GM19395 (cell line): ENCODE measurements at regions not wholly inside any gene's neighbourhood (a gene's known extent, or its start where the extent isn't known, plus 50 kb on each side); places are given as distances from the start of the nearest gene placed in this dataset.

Experiments
- ATAC-seq: cut with Tn5 transposase; IDR thresholded peaks from one replicate; pipeline ENCODE4 v1.9.1; 2021; ENCODE audit warnings: mild to moderate bottlenecking, moderate library complexity; ENCODE audit not compliant: unreplicated experiment

DNA sequence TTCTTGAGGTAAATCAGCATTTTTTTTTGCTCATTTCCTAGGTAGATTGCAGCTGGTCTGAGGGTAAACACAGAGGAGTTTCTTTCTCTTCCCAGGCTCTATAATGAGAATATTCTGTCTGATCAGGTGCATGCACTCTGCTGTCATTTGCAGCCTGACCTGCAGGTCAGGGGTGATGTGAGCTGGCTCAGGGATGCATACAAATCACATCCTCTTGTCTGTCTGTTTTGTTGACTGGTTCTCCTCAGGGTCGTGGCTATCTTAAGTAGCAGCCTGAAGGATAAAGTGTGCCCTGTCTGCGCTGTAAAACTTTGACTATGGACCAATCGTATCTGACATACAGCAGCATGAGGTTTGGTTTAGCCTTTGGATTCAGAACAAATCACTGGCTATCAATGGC lies 183.4 kb upstream of the POU3F2 start:
- ATAC-seq, result no peak

GRCh38 chr6:98653179-98653578 lies 181.2 kb upstream of the POU3F2 start:
- ATAC-seq, result no peak

DNA sequence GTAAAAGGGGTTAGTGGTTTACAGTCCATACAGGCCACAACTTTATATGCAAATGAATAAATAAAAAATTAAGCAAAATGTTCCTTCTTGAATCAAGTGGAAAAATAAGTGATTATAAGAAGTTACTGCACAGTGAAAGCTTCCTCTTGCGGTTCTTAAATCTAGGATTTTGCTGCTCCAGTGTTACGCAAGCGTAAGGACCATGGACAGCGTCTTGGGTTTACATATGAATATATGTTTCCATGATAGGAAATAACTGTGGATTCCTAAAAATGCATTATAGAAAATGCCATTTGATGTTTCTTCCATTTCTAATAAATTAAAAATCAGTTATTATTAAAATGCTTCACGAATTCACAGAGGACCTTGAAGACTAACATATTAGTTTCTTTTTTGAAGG lies 176.6 kb upstream of the POU3F2 start:
- no peak for ATAC-seq

GRCh38 chr6:98669371-98669770 lies 165.0 kb upstream of the POU3F2 start:
- ATAC-seq, result no peak

- ATAC-seq, result no peak
Observed at GRCh38 chr6:98670045-98670746, 164.2 kb upstream of the POU3F2 start.

DNA sequence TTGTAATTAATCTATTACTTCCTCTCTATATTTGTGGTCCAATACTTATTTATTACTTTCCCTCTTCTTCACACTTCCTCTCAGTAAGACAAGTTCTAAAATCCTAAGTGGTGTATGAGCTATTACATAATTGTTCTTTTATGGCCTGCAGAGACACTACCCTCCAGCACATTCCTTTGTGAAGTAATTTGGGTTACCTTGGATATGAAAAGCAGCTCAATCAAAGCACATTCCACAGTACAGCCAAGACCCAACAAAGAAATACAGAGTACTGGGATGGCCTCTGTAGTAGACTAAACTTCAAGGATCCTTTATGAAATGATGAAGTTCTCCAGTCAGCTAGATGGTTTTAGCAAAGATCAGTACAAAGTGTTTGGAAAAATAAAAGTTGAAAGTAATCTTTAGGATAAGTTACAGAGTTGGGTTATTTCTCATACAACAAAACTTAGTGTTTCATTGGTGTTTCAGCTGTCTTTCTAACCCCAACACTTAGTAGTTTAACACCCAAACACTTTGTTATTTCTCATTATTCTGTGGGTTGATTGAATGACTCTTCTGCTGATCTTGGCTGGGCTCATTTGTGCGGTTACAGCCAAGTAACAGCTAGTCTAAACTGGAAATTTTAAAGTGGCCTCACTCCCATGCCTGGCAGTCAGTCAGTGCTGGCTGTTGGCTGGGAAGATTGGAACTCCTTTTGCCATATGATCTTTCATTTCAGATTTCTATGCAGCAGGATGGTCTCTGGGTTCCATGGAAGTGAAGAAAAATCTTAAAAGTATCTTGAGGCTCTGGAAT lies 161.5 kb upstream of the POU3F2 start:
- no peak for ATAC-seq

DNA sequence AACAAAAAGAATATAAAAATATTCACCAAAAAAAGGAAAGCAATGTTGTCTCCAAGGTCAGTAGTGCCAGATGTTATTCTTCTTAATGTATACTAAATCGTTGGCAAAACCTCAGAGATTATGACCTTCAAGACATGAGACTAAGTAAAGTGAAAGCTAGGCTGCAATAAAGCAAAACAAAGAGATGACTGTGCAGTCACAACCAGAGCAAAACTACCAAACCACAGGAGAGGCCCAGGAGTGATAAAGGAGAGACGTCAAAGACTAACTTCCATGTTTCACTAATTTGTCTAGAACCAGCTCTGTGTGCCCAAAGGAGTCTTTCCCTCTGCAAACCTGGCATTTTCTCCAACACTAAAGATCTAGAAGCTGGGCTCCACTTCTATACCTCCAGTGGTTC lies 155.9 kb upstream of the POU3F2 start:
- ATAC-seq, result peak; percentile 58

GRCh38 chr6:98686008-98686601 lies 148.3 kb upstream of the POU3F2 start:
- no peak for ATAC-seq

- ATAC-seq, result no peak
Observed at GRCh38 chr6:98687752-98688151, 146.6 kb upstream of the POU3F2 start.

DNA sequence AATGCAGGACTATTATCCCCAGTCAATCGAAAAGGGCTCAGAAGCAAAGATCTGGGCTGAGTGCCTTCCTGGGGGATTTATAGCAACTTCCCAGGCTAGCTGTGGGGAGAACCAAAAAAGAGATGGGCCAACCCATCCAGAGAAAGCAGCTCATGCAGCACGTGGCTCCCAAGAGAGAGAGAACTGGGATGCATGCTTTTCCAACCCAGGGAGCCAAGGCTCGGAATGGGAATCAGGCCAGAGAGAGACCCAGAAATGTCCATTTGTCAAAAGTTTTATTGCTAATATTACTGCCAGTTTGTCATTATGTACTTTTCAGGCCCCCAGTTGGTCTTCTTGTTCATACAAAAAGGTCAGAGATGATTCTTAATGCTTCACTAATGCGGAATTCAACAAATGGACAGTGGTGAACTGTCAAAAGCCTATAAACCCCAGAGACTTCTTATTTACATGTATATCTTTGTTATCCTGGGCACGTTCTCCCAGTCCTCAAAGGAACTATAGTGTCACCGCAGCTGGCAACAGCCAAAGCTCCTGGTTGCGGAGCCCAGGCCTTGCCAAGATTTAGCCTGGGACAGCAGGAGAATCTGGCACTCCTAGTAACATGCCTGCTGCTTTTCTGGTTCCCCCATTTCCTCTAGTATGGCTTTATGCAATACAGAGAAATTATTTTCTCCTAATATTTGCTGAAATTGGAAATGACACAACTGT lies 139.1 kb upstream of the POU3F2 start:
- no peak for ATAC-seq

DNA sequence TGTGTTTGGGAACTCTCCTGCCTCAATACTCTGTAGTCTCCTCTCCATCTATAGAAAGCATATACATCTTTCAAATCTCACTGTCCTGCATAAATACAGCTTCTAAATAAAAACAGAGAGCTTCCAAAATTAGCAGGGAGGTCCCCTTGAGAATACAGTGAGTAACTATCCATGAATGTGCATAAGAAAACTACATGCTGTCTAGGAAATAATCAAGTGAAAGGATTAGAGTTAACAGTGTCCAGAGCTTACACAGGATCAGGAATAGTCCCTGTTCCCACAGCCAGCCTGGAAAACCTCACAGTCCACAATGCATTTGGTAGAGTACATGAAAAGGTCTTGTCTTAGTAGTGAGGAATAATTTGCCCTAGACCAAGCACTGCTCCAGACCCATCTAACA lies 123.0 kb upstream of the POU3F2 start:
- no peak for ATAC-seq

DNA sequence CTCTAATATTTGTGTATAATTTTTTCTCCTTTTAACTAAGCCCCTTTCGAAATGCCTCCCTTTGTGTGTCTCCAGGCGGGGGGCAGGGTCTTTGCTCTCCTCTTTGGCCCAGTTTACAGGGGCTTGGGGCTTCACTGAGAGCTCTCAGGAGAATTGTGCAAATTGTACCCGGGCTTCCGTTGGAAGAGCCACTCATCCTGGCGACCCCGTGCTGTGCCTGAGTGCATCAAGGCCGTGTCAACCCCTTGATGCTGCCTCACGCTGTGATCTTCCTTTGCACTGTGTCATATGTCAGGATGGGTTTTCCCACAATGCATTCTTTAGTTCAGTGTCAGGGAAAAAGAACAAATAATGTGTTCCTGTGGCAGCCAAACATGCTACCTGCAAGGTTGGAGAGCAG lies 118.0 kb upstream of the POU3F2 start:
- ATAC-seq, result no peak

DNA sequence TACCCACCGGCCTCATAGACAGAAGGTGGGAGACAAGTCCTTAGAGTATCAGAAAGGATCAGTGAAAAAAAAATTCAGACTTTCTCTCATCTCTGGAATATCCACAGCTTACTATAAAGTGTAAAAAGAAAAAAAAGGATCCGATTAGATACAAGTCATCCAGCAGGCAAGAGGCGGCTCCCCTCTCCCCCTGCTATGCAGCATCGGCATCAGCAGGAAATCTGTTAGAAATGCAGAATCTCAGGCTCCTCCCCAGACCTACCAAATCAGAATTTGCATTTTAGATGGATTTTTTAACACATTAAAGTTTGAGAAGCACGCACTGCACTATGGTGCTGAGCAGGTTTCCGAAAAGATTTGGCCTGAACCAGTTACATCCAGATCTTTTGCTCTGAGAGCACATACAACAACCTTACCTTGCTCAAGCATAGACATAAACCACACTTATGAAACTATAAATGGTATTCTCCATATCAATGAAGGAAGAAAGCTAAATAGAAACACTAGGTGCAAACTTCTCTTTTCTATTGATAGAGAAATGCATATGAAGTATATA lies 117.0 kb upstream of the POU3F2 start:
- no peak for ATAC-seq

DNA sequence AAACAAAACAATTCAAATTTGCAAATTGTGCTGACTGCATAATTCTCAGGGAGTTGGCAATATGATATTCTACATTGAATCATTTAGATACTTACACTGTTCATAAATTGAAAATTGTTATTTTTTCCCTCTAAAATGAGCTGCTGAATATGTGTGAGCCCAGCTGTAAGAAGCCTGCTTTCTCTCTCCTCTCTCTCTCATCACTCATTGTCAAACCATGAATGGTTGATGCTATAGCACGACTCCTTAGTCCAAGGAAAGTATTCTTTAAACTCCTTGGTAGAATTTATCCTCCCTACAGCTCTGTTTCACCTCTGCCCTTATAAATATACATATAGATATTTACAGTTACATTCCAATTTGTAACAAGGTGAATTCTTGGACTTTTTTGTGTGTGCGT lies 116.4 kb upstream of the POU3F2 start:
- no peak for ATAC-seq

- ATAC-seq, result no peak
Observed at GRCh38 chr6:98724537-98724936, 109.8 kb upstream of the POU3F2 start.

DNA sequence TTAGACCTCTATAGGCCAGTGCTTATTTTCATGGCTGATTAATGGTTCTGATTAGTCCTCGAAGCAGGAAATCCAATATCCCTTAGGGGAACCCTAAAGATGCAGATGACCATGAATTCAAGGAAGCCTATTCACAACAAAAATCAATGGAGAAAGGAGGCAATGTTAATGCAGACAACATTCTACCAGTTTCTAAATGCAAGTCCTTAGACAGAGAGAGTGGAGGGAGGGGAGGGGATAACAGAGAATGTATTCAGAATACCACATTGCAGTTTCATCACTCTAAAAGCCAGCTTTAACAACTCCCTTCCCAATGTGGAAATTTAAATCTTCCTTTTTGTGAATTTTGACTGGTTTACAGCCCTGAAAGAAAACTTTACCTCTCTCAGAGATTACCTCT lies 87.1 kb upstream of the POU3F2 start:
- no peak for ATAC-seq

- no peak for ATAC-seq
Observed at GRCh38 chr6:98747960-98748359, 86.4 kb upstream of the POU3F2 start.

DNA sequence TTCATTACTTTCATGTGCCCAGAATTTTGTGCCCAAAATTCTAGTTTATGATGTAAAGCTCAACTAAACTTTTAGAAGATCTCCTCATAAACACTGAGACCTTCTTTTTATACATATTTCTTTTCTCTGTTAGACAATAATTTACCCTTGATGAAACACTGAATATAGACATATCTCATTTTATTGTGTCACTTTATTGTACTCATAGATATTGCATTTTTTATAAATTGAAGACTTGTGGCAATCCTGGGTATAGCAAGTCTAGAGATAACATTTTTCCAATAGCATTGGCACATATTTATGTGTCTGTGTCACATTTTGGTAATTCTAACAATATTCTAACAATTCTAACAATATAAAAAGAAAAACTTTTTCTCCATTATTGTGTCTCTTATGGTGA lies 74.9 kb upstream of the POU3F2 start:
- no peak for ATAC-seq

DNA sequence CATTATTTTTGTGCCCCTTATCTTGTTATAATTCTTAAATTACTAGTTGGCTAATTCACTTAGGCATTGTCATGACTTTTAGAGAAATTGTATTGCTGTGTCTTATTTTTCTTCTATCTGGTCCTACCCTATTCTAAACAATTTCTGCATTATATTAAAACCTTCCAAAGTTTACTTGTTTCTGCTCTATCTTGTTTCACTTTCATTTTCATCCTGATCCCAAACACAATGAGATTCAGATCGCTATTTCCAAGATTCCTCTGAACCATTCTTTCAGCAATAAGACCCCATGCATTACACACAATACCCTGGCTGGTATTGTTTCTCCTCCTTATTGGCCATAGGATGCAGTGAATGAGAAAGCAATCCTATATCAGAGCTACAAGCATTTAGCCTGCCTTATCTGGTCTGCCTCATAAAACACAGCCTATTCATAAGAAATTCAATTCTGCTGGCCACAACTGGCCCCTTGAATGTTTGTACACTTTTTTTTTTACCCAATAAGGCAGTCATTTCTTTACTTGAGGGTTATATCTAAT lies 69.9 kb upstream of the POU3F2 start:
- no peak for ATAC-seq

DNA sequence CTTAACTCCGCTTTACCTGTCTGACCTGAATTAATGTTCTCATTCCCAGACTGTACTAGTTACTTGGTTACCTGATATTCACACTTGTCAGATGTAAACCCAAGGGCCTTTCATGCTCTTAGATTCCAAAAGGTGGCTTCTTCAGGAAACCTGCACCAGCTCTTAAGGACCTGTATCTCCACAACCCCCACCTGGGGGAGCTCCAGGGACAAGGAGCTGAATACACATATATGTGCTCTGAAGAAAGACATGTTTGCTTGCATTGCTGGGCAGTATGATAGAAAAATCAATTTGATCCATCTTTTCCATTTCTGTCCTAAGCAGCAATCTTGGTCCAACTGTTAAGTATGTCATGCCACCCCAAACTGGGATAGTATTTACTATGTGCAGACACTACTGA lies 64.8 kb upstream of the POU3F2 start:
- ATAC-seq, result no peak

- no peak for ATAC-seq
Observed at GRCh38 chr6:98775205-98775604, 59.2 kb upstream of the POU3F2 start.
